HL-60 (cell line): ENCODE measurements at regions not wholly inside any gene's neighbourhood (a gene's known extent, or its start where the extent isn't known, plus 50 kb on each side); places are given as distances from the start of the nearest gene placed in this dataset.

Experiments
- CTCF ChIP-seq: IDR thresholded peaks from one replicate; pipeline ENCODE4 v1.5.1; 2011; ENCODE audit warnings: low read length, control low read depth, inconsistent platforms; ENCODE audit not compliant: insufficient read depth
- POLR2AphosphoS5 ChIP-seq: IDR thresholded peaks from 2 replicates; pipeline ENCODE4 v1.6.1; 2012; ENCODE audit warnings: low read depth

DNA sequence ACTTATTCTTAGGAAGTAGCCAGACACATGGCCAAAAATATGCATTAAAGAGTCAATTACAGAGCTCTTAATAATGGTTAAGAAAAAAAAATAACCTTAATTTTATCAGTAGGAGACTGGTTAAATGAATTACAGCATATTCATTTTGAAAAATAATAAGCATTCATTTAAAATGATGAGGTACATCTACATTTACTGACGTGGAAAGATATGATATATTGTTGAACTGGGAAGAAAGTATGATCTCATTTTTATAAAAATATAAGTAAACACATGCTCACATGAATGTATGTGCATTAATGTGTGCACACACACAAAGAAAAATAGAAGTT lies 250.3 kb downstream of the ENC1 start:
- TF ChIP-seq CTCF (no peak), POLR2AphosphoS5 (no peak)
